K562 (cell line): ENCODE measurements at regions not wholly inside any gene's neighbourhood (a gene's known extent, or its start where the extent isn't known, plus 50 kb on each side); places are given as distances from the start of the nearest gene placed in this dataset.

Source experiments
- ATAC-seq: fragments of 200-7000 bp; cut with Tn5 transposase; 3 replicates; pipeline ENCODE4 v1.9.1; 2020; ENCODE audit warnings: moderate library complexity
- BruUV-seq: library from RNA; stranded (reverse); fragments of 400-500 nt; replicated peaks from 2 replicates; lab custom pipeline; 2021; lab: Mats Ljungman, UMichigan
- CTCF ChIA-PET: fragments of 300-600 bp; formaldehyde crosslinking; extraction: SDS; loops from one replicate; lab custom pipeline; 2021; ENCODE audit warnings: low intra/inter-chr PET ratio; lab: Yijun Ruan, JAX
- POLR2A ChIA-PET: fragments of 300-600, 350-650 bp; sonication (Branson Sonifier 250); formaldehyde crosslinking; extraction: SDS; loops from one replicate; lab custom pipeline; 2021; ENCODE audit warnings: antibody characterized with exemption, inconsistent platforms; lab: Yijun Ruan, JAX
- DNase-seq, 4 experiments: peaks; one replicate each; pipeline versions ENCODE4 v3.0.0 to v3.0.0-alpha.2; 2011 to 2018; ENCODE audit warnings: low spot score in 3 of 4, mixed read lengths in 3 of 4; ENCODE audit errors: extremely low read depth in 1 of 4
- FAIRE-seq: peaks from 2 replicates; lab custom pipeline; 2011; peaks lifted over from hg19 to GRCh38; lab: Jason Lieb, UNC
- H2AFZ ChIP-seq: 2 replicates; pipeline ENCODE4 v1.6.0; 2011; ENCODE audit warnings: low read depth, low read length, control low read depth, inconsistent platforms
- H3K27ac ChIP-seq: fragments of 200-600 bp; 3 replicates; pipeline ENCODE4 v1.8.0; 2011; ENCODE audit warnings: low read depth, mild to moderate bottlenecking, control low read depth, inconsistent platforms, low read length, moderate library complexity, mixed read lengths; ENCODE audit errors: extremely low read depth
- H3K27me3 ChIP-seq, 2 experiments: fragments of 300-600 bp in 1 of 2; 2 replicates in 1 of 2; 3 replicates in 1 of 2; pipeline versions ENCODE4 v1.6.0 to v1.8.0; 2011; ENCODE audit warnings: inconsistent platforms in 2 of 2, low read length in 2 of 2, mild to moderate bottlenecking in 1 of 2, mixed read lengths in 1 of 2, moderate library complexity in 1 of 2; ENCODE audit not compliant: control insufficient read depth in 2 of 2, insufficient read depth in 2 of 2
- H3K36me3 ChIP-seq: fragments of 300-600 bp; 3 replicates; pipeline ENCODE4 v1.8.0; 2011; ENCODE audit warnings: mild to moderate bottlenecking, low read length, inconsistent platforms; ENCODE audit not compliant: control insufficient read depth, insufficient read depth
- H3K4me1 ChIP-seq, 2 experiments: fragments of 200-600 bp in 1 of 2; replicated peaks in 1 of 2; 2 replicates in 1 of 2; 3 replicates in 1 of 2; pipeline versions ENCODE4 v1.5.1 to v1.8.0; 2011; ENCODE audit warnings: inconsistent platforms in 2 of 2, low read length in 2 of 2, mild to moderate bottlenecking in 1 of 2, mixed read lengths in 1 of 2, moderate library complexity in 1 of 2; ENCODE audit not compliant: control insufficient read depth in 2 of 2, insufficient read depth in 2 of 2
- H3K4me2 ChIP-seq: 2 replicates; pipeline ENCODE4 v1.6.1; 2011; ENCODE audit warnings: low read length, control low read depth, inconsistent platforms, mixed read lengths; ENCODE audit not compliant: insufficient read depth
- H3K4me3 ChIP-seq: fragments of 200-600 bp; sonication (generic), shearing (Covaris generic); 2 replicates; pipeline ENCODE4 v1.5.1; 2016; ENCODE audit warnings: control low read depth, inconsistent platforms
- H3K79me2 ChIP-seq: fragments of 200-600 bp; 3 replicates; pipeline ENCODE4 v1.8.0; 2011; ENCODE audit warnings: low read length, inconsistent platforms; ENCODE audit not compliant: control insufficient read depth, insufficient read depth
- H3K9ac ChIP-seq, 2 experiments: 2 replicates each; pipeline versions ENCODE4 v1.6.0 to v1.6.1; 2011; ENCODE audit warnings: low read depth in 2 of 2, low read length in 2 of 2, control low read depth in 1 of 2, inconsistent platforms in 1 of 2, mild to moderate bottlenecking in 1 of 2, mixed read lengths in 1 of 2; ENCODE audit not compliant: insufficient read depth in 1 of 2
- H3K9me1 ChIP-seq: one replicate; pipeline ENCODE4 v1.6.0; 2011; ENCODE audit warnings: inconsistent platforms, mild to moderate bottlenecking, low read length, moderate library complexity; ENCODE audit not compliant: control insufficient read depth, insufficient read depth
- H3K9me3 ChIP-seq: replicated peaks from 2 replicates; pipeline ENCODE4 v1.5.1; 2011; ENCODE audit warnings: low read depth, low read length, inconsistent platforms; ENCODE audit not compliant: control insufficient read depth, insufficient read depth
- H4K20me1 ChIP-seq: replicated peaks from 2 replicates; pipeline ENCODE4 v1.6.1; 2011; ENCODE audit warnings: low read length, inconsistent platforms, mixed read lengths; ENCODE audit not compliant: control insufficient read depth, insufficient read depth
- KLF13 ChIP-seq: fragments of 450-650 bp; IDR thresholded peaks from 2 replicates; pipeline ENCODE4 v1.6.1; 2016; ENCODE audit warnings: missing genetic modification characterization, low read depth, mild to moderate bottlenecking, missing compliant biosample characterization, moderate library complexity, borderline replicate concordance
- NFIC ChIP-seq: fragments of 450-650 bp; IDR thresholded peaks from 2 replicates; pipeline ENCODE4 v1.6.1; 2017; ENCODE audit warnings: mild to moderate bottlenecking, inconsistent platforms
- NKRF ChIP-seq: fragments of 450-650 bp; IDR thresholded peaks from 2 replicates; pipeline ENCODE4 v1.6.1; 2016; ENCODE audit warnings: borderline replicate concordance
- RHOXF2B ChIP-seq: fragments of 250-450 bp; sonication (Bioruptor Pico); conservative IDR thresholded peaks from 2 replicates; pipeline ENCODE4 v1.5.1; 2021
- RNF219 ChIP-seq: fragments of 250-450 bp; sonication (Bioruptor Pico); IDR thresholded peaks from 2 replicates; pipeline ENCODE4 v1.5.0; 2022; ENCODE audit warnings: mild to moderate bottlenecking
- SMAD3 ChIP-seq: fragments of 450-650 bp; formaldehyde crosslinking; conservative IDR thresholded peaks from 2 replicates; pipeline ENCODE4 v1.4.0; 2020; ENCODE audit warnings: mild to moderate bottlenecking
- in situ Hi-C: fragments of 300-500 bp; cut with MboI; formaldehyde crosslinking; loops from 4 replicates; pipeline ENCODE4 v1.15.0; 2018; ENCODE audit warnings: inconsistent platforms, mixed read lengths
- intact Hi-C: fragments of 100-400 bp; cut with micrococcal nuclease; formaldehyde crosslinking; loops from 2 replicates; pipeline ENCODE4 v1.14.2; 2022

- ATAC-seq (no peak), FAIRE-seq (no peak)
- no TSS peak for BruUV-seq
Observed at GRCh38 chr7:41907444-41907843, 204.6 kb upstream of the INHBA start.

More at GRCh38 chr7:41907444-41907843, 204.6 kb upstream of the INHBA start:
- H4K20me1 ChIP-seq, result no peaks in the 10 kb centered on the region
- no peak overlapping the region for H3K4me3 ChIP-seq
- intact Hi-C loops (no loop called here), in situ Hi-C loops (no loop called here)
- POLR2A ChIA-PET, result interaction anchor here (0.6 kb wide), 1 partner anchor 12 kb away, joined by 3 read pairs; no protein-coding TSS in a partner anchor
- no peak overlapping the region for H3K27ac ChIP-seq
- H2AFZ ChIP-seq, result no peak overlapping the region
- no peaks in the 10 kb centered on the region for H3K79me2 ChIP-seq
- CTCF ChIA-PET, result no interaction called here
- no peaks in the 10 kb centered on the region for H3K36me3 ChIP-seq
- TF ChIP-seq SMAD3 (no peak), RHOXF2B (CRISPR knock-in tag) (no peak), NKRF (no peak), NFIC (no peak), RNF219 (CRISPR knock-in tag) (no peak), KLF13 (tag) (no peak)
- no peaks in the 10 kb centered on the region for H3K27me3 ChIP-seq
- no peak overlapping the region for H3K9ac ChIP-seq
- H3K4me1 ChIP-seq, result no peaks in the 10 kb centered on the region
- no peak for DNase-seq
- no peaks in the 10 kb centered on the region for H3K9me1 ChIP-seq
- H3K4me2 ChIP-seq, result no peak overlapping the region
- no peaks in the 10 kb centered on the region for H3K9me3 ChIP-seq
